BJ (cell line): ENCODE measurements at regions not wholly inside any gene's neighbourhood (a gene's known extent, or its start where the extent isn't known, plus 50 kb on each side); places are given as distances from the start of the nearest gene placed in this dataset.

Experiments used
- CTCF ChIA-PET: fragments of 350-600 bp; formaldehyde crosslinking; extraction: SDS; loops from one replicate; lab custom pipeline; 2021; ENCODE audit warnings: antibody characterized with exemption, inconsistent platforms; lab: Yijun Ruan, JAX
- POLR2A ChIA-PET: fragments of 300-600 bp; sonication (Branson Sonifier 250); formaldehyde crosslinking; extraction: SDS; loops from one replicate; lab custom pipeline; 2021; ENCODE audit warnings: antibody characterized with exemption; lab: Charles Lee
- DNase-seq: peaks from one replicate; pipeline ENCODE4 v3.0.0-alpha.2; 2011; ENCODE audit warnings: low read depth
- H3K27me3 ChIP-seq: 2 replicates; pipeline ENCODE4 v1.6.0; 2011; ENCODE audit warnings: low read length; ENCODE audit not compliant: control insufficient read depth, insufficient read depth
- H3K36me3 ChIP-seq: 2 replicates; pipeline ENCODE4 v1.5.1; 2011; ENCODE audit warnings: low read length; ENCODE audit not compliant: control insufficient read depth, insufficient read depth
- H3K4me3 ChIP-seq: 2 replicates; pipeline ENCODE4 v1.5.1; 2011; ENCODE audit warnings: low read depth, mild to moderate bottlenecking, control low read depth, low read length
- TF ChIP-seq, protein P1 (sequence below): IDR thresholded peaks from 2 replicates; pipeline ENCODE4 v1.5.1; 2011; ENCODE audit warnings: low read depth, mild to moderate bottlenecking, control low read depth, inconsistent platforms, low read length, moderate library complexity; ENCODE audit not compliant: insufficient read depth

DNA sequence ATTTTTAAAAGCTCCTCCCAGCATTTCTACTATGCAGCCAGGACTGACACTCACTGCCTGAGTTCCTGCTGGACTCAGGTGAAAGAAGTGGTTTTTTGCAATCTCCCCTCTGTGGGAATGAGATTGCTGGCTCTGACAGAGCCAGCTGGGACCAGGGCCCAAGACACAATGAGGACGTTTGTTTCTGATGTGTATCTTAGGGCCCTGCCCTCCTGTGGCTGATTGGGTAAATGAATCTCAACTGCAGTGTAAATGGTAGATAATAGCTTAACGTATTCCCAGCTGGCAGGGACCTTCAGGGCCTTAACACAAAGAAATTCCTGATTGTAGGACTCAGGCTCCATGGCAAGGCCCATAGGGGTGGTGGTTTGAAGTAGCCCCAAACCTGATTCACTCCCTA lies 85.8 kb upstream of the PRPS1 start:
- Histone ChIP-seq H3K27me3 (no peaks in the 10 kb centered on the region), H3K36me3 (no peaks in the 10 kb centered on the region), H3K4me3 (no peak overlapping the region)
- CTCF ChIA-PET = interaction anchor here (1.3 to 2.1 kb wide), 4 partner anchors 89 to 234 kb away, joined by 3 to 13 read pairs (median 7); partner anchors contain the start of genes NCBP2L and TSC22D3
- POLR2A ChIA-PET = no interaction called here
- DNase-seq = no peak
- TF ChIP-seq, protein P1, sequence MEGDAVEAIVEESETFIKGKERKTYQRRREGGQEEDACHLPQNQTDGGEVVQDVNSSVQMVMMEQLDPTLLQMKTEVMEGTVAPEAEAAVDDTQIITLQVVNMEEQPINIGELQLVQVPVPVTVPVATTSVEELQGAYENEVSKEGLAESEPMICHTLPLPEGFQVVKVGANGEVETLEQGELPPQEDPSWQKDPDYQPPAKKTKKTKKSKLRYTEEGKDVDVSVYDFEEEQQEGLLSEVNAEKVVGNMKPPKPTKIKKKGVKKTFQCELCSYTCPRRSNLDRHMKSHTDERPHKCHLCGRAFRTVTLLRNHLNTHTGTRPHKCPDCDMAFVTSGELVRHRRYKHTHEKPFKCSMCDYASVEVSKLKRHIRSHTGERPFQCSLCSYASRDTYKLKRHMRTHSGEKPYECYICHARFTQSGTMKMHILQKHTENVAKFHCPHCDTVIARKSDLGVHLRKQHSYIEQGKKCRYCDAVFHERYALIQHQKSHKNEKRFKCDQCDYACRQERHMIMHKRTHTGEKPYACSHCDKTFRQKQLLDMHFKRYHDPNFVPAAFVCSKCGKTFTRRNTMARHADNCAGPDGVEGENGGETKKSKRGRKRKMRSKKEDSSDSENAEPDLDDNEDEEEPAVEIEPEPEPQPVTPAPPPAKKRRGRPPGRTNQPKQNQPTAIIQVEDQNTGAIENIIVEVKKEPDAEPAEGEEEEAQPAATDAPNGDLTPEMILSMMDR = no peak

DNA sequence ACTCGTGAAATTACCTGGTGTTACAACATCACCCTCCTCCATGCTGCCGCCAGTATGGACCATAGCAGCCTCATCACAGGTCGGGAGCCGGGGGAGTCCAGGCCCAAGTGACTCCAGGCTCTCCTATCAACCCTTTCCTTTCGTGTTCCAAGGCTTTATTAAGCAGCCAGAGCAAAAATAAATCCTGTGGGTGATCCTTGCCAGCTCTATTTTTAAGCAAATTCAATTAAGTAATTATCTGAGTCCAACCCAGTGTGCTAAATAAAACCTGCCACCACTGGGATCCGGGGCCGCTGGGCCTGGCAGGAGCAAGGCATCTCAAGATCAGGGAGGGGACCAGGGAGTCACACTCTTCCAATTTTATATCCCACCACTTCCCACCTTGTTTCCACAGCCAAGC lies 80.7 kb upstream of the PRPS1 start:
- DNase-seq = no peak
- CTCF ChIA-PET = no interaction called here
- POLR2A ChIA-PET = no interaction called here

DNA sequence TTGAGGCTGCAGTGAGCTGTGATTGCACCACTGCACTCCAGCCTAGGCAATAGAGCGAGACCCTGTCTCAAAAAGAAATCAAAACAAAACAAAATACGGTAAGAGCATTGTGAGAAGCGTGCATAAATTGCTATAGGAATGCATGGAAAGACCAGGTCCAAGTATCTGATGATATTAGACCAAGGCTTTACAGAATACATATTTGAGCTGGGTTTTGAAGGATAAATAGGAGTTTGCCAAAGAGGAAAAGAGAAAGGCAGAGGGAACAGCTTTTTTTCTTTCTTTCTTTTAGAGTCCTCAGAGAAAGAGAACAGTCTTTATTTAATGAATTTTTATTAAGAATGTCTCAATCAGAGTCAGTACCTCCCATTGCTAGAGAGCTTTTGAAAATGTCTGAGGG lies 79.5 kb upstream of the PRPS1 start:
- DNase-seq = no peak
- TF ChIP-seq, protein P1 = no peak
- Histone ChIP-seq H3K4me3 (no peak overlapping the region), H3K36me3 (no peaks in the 10 kb centered on the region), H3K27me3 (no peaks in the 10 kb centered on the region)
- ChIA-PET POLR2A (no interaction called here), CTCF (interaction anchor here (0.5 kb wide), 1 partner anchor 109 kb away, joined by 4 read pairs; no protein-coding TSS in a partner anchor)

More for the DNA sequence above, 80.7 kb upstream of the PRPS1 start:
- TF ChIP-seq, protein P1 = no peak
- Histone ChIP-seq H3K36me3 (no peaks in the 10 kb centered on the region), H3K27me3 (no peaks in the 10 kb centered on the region), H3K4me3 (no peak overlapping the region)

DNA sequence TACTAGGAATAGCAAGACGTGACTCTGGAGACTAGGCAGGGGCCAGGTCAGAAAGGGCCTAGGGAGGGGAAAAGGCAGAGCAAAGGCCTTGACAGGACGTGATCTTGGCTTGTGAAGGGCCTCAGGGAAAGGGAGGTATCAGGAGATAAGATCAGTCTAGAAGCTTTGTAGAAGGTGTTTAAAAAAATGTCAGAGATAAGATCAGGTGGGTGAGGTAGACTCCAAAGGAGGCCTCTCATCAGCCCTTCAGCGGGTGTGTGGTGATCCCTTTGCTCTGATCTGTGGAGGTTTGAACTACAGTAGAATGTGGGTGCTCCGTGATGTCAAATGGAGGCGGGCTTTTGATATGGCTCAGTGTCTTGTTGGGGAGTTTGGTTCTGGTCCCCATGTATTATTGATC lies 78.8 kb upstream of the PRPS1 start:
- CTCF ChIA-PET = interaction anchor here (0.5 to 1.4 kb wide), 2 partner anchors 11 to 109 kb away, joined by 3 to 4 read pairs; no protein-coding TSS in a partner anchor
- POLR2A ChIA-PET = no interaction called here
- DNase-seq = no peak
- Histone ChIP-seq H3K36me3 (no peaks in the 10 kb centered on the region), H3K27me3 (no peaks in the 10 kb centered on the region), H3K4me3 (no peak overlapping the region)
- TF ChIP-seq, protein P1 = no peak

DNA sequence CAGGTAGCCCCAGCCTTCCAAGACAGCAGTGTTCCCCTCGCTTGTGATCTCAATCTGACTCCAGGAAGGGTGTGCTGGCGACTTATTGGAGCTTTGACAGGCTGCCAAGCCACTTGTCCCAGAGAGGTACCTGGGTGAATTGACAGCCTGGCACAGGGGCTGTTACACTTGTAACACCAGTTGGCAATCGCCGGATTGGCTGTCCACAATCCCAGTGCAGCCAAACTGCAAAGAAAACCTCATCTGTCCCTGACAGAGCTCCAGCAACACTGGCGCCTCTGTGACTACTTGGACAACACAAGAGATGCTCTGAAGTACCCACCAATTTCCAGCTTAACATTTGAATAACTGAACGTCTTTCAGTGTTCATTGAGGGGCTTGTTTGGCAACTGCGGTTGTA lies 76.8 kb upstream of the PRPS1 start:
- CTCF ChIA-PET = no interaction called here
- POLR2A ChIA-PET = no interaction called here

More for the DNA sequence above, 76.8 kb upstream of the PRPS1 start:
- Histone ChIP-seq H3K4me3 (no peak overlapping the region), H3K36me3 (no peaks in the 10 kb centered on the region), H3K27me3 (no peaks in the 10 kb centered on the region)
- no peak for DNase-seq
- TF ChIP-seq, protein P1 = no peak
